ENCODE measurements at regions not wholly inside any gene's neighbourhood (a gene's known extent, or its start where the extent isn't known, plus 50 kb on each side); places are given as distances from the start of the nearest gene placed in this dataset.

DNA sequence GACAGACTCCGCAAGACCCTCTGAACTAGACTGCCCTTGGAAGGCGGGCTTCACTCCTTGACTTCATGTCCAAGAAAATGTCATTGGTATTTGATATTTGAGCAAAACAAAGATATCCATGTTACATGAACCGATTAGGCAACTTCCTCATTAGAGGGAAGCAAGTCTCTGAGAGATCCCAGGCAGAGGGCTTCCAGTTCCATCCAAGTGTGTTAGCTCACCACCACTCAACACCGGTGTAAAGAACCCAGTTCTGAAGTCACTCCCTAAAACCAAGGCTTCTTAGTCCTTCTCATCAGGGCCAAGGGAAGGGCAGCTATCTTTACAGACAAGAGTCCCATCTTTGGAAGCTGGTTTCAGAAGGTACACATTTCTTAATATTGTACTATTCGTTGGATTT, 87.2 kb upstream of the CDKN3 start:
- peaks cover 3% of the 10 kb centered on the region for H3K27me3 ChIP-seq
- 61 to 74% methylated on average over 3 to 5 of the region's 5 CpGs for WGBS, 2 donors (ENCODE audit: low coverage in 1 of 2)

DNA sequence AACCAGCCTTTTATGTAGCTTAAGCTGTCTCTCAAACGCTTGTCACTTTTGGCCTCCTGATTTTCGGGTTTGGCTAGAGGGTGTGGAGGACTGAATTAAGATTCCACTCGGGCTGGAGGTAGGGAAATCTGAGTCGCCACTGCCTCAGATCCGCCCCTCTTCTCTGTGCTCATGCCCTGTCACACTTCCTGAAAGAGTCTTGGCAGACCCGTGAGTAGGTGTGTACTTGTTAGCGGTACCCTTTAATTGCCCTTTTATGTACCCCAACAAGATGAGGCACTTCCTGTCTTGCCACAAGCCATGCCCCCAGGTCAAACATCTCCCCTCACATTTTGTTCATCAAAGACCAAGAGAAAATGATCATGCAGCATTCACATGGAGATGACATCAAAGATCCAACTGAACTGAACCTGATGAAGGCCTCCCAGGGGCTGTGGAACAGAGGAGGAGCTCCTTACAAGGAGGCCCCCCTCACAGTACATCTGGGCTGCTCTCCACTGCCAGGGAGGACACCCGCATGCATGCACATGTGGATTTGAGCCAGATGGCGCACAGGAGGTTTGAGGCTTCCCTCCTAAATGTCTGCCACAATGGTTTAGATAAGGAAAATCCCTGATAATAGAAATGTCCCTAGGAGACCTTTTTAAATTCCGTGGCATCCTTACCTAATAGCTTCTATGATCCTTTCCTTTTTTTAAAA, 86.5 kb upstream of the CDKN3 start:
- no peak overlapping the region for H3K27ac ChIP-seq
- no peak overlapping the region for H3K4me3 ChIP-seq
- H3K27me3 ChIP-seq, result peaks cover 3% of the 10 kb centered on the region
- 73 to 94% methylated on average over 10 of the region's 10 CpGs for WGBS, 2 donors (ENCODE audit: low coverage in 1 of 2)
- no peaks in the 10 kb centered on the region for H3K36me3 ChIP-seq
- no peaks in the 10 kb centered on the region for H3K4me1 ChIP-seq
- no peaks in the 10 kb centered on the region for H3K9me3 ChIP-seq
- no peak for ATAC-seq
- TF ChIP-seq EP300 (IDR thresholded peaks at IDR 0.05), result no peak

More for the DNA sequence above, 87.2 kb upstream of the CDKN3 start:
- no peaks in the 10 kb centered on the region for H3K4me1 ChIP-seq
- H3K4me3 ChIP-seq, result no peak overlapping the region
- no peaks in the 10 kb centered on the region for H3K9me3 ChIP-seq
- no peak for ATAC-seq
- TF ChIP-seq EP300 (IDR thresholded peaks at IDR 0.05), result no peak
- TF ChIP-seq POLR2AphosphoS5 (IDR thresholded peaks at IDR 0.05), result no peak
- TF ChIP-seq POLR2A (IDR thresholded peaks at IDR 0.05), result no peak
- TF ChIP-seq, protein P1, sequence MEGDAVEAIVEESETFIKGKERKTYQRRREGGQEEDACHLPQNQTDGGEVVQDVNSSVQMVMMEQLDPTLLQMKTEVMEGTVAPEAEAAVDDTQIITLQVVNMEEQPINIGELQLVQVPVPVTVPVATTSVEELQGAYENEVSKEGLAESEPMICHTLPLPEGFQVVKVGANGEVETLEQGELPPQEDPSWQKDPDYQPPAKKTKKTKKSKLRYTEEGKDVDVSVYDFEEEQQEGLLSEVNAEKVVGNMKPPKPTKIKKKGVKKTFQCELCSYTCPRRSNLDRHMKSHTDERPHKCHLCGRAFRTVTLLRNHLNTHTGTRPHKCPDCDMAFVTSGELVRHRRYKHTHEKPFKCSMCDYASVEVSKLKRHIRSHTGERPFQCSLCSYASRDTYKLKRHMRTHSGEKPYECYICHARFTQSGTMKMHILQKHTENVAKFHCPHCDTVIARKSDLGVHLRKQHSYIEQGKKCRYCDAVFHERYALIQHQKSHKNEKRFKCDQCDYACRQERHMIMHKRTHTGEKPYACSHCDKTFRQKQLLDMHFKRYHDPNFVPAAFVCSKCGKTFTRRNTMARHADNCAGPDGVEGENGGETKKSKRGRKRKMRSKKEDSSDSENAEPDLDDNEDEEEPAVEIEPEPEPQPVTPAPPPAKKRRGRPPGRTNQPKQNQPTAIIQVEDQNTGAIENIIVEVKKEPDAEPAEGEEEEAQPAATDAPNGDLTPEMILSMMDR (IDR thresholded peaks at IDR 0.05), result no peak
- no peak overlapping the region for H3K27ac ChIP-seq
- H3K36me3 ChIP-seq, result no peaks in the 10 kb centered on the region

DNA sequence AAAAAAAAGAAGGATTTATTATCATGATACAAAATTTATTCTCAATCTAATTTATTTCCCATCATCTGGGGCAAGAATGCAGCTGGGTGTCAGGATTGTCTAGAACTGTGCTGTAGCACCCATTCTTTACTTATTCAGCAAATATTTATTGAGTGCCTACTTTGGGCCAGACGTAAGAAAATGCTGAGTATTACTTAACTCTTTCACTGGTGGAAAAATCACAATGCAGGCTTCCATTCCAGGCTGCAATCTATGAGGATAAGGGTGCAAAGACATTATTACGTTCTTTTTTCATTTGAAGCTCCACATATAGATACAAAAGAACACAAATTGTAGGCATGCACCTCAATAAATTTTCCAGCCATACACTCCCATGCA, 86.0 kb upstream of the CDKN3 start:
- Histone ChIP-seq H3K27me3 (peaks cover 3% of the 10 kb centered on the region), H3K4me3 (no peak overlapping the region), H3K27ac (no peak overlapping the region), H3K36me3 (no peaks in the 10 kb centered on the region), H3K9me3 (no peaks in the 10 kb centered on the region), H3K4me1 (no peaks in the 10 kb centered on the region)
- ATAC-seq, result no peak
- 83 to 94% methylated on average over 2 of the region's 2 CpGs for WGBS, 2 donors (ENCODE audit: low coverage in 1 of 2)
- TF ChIP-seq POLR2A (IDR thresholded peaks at IDR 0.05) (no peak), EP300 (IDR thresholded peaks at IDR 0.05) (no peak), POLR2AphosphoS5 (IDR thresholded peaks at IDR 0.05) (no peak)
- TF ChIP-seq, protein P1 (IDR thresholded peaks at IDR 0.05), result no peak

DNA sequence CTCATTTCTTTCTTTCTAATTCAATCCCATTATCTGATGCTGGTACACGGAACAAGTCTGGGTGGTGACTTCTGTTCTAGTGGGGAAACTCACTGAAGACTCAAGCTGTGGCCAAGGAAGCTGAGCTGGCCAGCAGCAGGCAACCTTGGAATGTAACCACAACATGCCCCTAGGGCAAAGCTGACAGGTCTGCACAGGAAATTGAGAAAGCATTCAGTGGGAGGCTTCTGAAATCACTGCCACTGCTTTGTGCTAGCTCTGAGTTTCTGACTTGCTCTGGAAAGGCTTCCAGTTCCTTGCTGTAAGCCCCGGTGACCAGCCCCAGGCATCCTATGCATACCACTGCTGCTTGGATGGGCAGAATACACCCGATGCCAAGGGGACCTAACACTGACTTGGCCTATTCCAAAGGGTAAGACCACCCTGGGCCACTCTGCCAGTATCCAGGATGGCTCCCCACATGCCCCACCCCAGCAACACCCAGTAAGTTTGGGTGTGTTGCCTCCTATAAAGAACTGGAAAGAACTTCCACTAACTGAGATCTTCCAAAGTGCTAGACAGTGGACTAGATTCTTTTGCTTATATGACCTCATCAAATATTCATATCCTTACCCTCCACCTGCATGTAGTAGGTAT, 84.5 kb upstream of the CDKN3 start:
- WGBS, 2 donors (ENCODE audit: low coverage in 1 of 2), result 75% methylated on average over 2 of the region's 3 CpGs; no CpG with 5 or more reads in 1 of the 2 donors
- TF ChIP-seq POLR2AphosphoS5 (IDR thresholded peaks at IDR 0.05) (no peak), EP300 (IDR thresholded peaks at IDR 0.05) (no peak), POLR2A (IDR thresholded peaks at IDR 0.05) (no peak)
- TF ChIP-seq, protein P1 (IDR thresholded peaks at IDR 0.05), result no peak
- Histone ChIP-seq H3K36me3 (no peaks in the 10 kb centered on the region), H3K4me3 (no peak overlapping the region), H3K27me3 (peaks cover 3% of the 10 kb centered on the region), H3K9me3 (no peaks in the 10 kb centered on the region), H3K4me1 (no peaks in the 10 kb centered on the region), H3K27ac (no peak overlapping the region)
- no peak for ATAC-seq

DNA sequence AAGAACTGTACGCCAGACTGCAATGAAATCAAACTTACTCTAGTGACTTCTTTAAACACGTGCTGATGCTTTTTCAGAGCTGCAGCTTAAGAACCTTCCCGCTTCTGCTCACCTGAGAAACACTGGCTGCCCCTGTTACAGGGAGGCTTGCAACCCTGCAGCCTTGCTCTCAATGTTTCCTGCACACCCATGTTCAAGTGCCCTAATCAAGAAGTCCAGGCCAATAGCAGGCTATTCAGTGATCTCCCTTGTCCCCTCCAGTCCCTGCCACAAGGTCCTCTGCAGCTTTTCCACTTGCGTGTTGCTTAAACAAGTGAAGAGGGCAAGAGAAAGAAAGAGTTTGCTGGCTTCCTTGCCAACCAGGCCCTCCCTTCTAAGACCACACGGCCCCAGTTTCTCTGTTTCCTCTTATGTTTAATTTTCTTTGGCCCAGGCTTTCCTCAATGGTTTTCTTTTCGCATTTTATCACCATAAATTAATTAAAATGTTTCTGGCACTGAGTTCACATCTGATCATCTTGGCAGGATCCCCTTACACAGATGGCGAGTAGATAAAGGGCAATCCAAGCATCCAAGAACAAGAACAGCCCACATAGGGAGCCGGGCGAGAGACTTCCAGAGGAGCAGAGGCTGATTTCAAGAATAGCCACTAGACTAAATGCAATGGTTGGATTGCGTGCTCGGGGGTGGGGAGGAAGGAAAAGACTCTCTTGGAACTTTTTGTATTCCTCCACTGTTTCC, 82.3 kb upstream of the CDKN3 start:
- ATAC-seq, result no peak
- WGBS, 2 donors (ENCODE audit: low coverage in 1 of 2), result 75 to 76% methylated on average over 7 to 11 of the region's 11 CpGs
- H3K4me1 ChIP-seq, result no peaks in the 10 kb centered on the region
- no peaks in the 10 kb centered on the region for H3K36me3 ChIP-seq
- H3K27me3 ChIP-seq, result peaks cover 3% of the 10 kb centered on the region
- TF ChIP-seq POLR2AphosphoS5 (IDR thresholded peaks at IDR 0.05) (no peak), EP300 (IDR thresholded peaks at IDR 0.05) (no peak), POLR2A (IDR thresholded peaks at IDR 0.05) (no peak)
- TF ChIP-seq, protein P1 (IDR thresholded peaks at IDR 0.05), result no peak
- no peak overlapping the region for H3K4me3 ChIP-seq
- no peaks in the 10 kb centered on the region for H3K9me3 ChIP-seq
- H3K27ac ChIP-seq, result no peak overlapping the region
